Femur (tissue), 1 donor: ENCODE measurements at regions not wholly inside any gene's neighbourhood (a gene's known extent, or its start where the extent isn't known, plus 50 kb on each side); places are given as distances from the start of the nearest gene placed in this dataset.

Experiments
- DNase-seq: peaks from one replicate; pipeline ENCODE4 v3.0.0-alpha.2; 2017

GRCh38 chr17:34527908-34528470 lies 51.4 kb upstream of the TMEM132E start:
- no peak for DNase-seq

- DNase-seq, result no peak
These were observed 52.1 kb upstream of the TMEM132E start for GRCh38 chr17:34527136-34527907.

- no peak for DNase-seq
These were observed 53.7 kb upstream of the TMEM132E start for GRCh38 chr17:34525651-34526050.

GRCh38 chr17:34521955-34522354 lies 57.4 kb upstream of the TMEM132E start:
- no peak for DNase-seq

GRCh38 chr17:34519282-34519681 lies 60.1 kb upstream of the TMEM132E start:
- no peak for DNase-seq

- DNase-seq, result no peak
These were observed 62.0 kb upstream of the TMEM132E start for GRCh38 chr17:34517406-34517805.

- no peak for DNase-seq
These were observed 67.5 kb upstream of the TMEM132E start for GRCh38 chr17:34511931-34512330.

GRCh38 chr17:34511265-34511664 lies 68.1 kb upstream of the TMEM132E start:
- DNase-seq, result no peak

- DNase-seq, result no peak
These were observed 74.4 kb upstream of the TMEM132E start for GRCh38 chr17:34504814-34505484.

GRCh38 chr17:34503528-34504195 lies 75.7 kb upstream of the TMEM132E start:
- no peak for DNase-seq

GRCh38 chr17:34502426-34502825 lies 77.0 kb upstream of the TMEM132E start:
- no peak for DNase-seq

GRCh38 chr17:34499576-34499975 lies 79.8 kb upstream of the TMEM132E start:
- no peak for DNase-seq

- no peak for DNase-seq
These were observed 85.5 kb upstream of the TMEM132E start for GRCh38 chr17:34493917-34494316.

GRCh38 chr17:34487626-34488025 lies 91.8 kb upstream of the TMEM132E start:
- no peak for DNase-seq

- DNase-seq, result no peak
These were observed 92.6 kb upstream of the TMEM132E start for GRCh38 chr17:34486761-34487160.

- no peak for DNase-seq
These were observed 93.4 kb upstream of the TMEM132E start for GRCh38 chr17:34485999-34486398.

GRCh38 chr17:34484193-34484733 lies 95.1 kb upstream of the TMEM132E start:
- no peak for DNase-seq

GRCh38 chr17:34482730-34483129 lies 96.7 kb upstream of the TMEM132E start:
- no peak for DNase-seq

- no peak for DNase-seq
These were observed 97.6 kb upstream of the TMEM132E start for GRCh38 chr17:34481779-34482178.

- no peak for DNase-seq
These were observed 100.0 kb upstream of the TMEM132E start for GRCh38 chr17:34479371-34479770.

GRCh38 chr17:34478244-34478643 lies 101.1 kb upstream of the TMEM132E start:
- no peak for DNase-seq

- no peak for DNase-seq
These were observed 104.1 kb upstream of the TMEM132E start for GRCh38 chr17:34475296-34475695.

- DNase-seq, result no peak
These were observed 104.7 kb upstream of the TMEM132E start for GRCh38 chr17:34474706-34475105.
